Stomach (tissue), 8 donors: ENCODE measurements at regions not wholly inside any gene's neighbourhood (a gene's known extent, or its start where the extent isn't known, plus 50 kb on each side); places are given as distances from the start of the nearest gene placed in this dataset.

ENCODE experiments used
- DNase-seq, 2 donors: peaks; one replicate each; pipeline versions ENCODE4 v3.0.0 to v3.0.0-alpha.2; 2013 to 2019
- H3K27ac ChIP-seq, 5 donors: fragments of 200-600 bp in 4 of 5; sonication (generic) in 4 of 5; one replicate each; pipeline ENCODE4 v1.5.1; 2013 to 2019; ENCODE audit warnings: mild to moderate bottlenecking in 1 of 5, moderate library complexity in 1 of 5
- H3K27me3 ChIP-seq, 3 donors: fragments of 200-600 bp; sonication (generic); one replicate each; pipeline ENCODE4 v1.5.1; 2017 to 2019; ENCODE audit warnings: mixed run types in 1 of 3
- H3K36me3 ChIP-seq, 4 donors: fragments of 200-600 bp; sonication (generic); 1 replicate in 3 of 4; 2 replicates in 1 of 4; pipeline ENCODE4 v1.5.1; 2016 to 2019
- H3K4me1 ChIP-seq, 4 donors: fragments of 200-600 bp; sonication (generic); one replicate each; pipeline ENCODE4 v1.5.1; 2016 to 2019
- H3K4me3 ChIP-seq, 4 donors: fragments of 200-600 bp; sonication (generic) in 3 of 4; one replicate each; pipeline ENCODE4 v1.5.1; 2016 to 2019; ENCODE audit warnings: mild to moderate bottlenecking in 1 of 4
- H3K9me3 ChIP-seq, 4 donors: fragments of 200-600 bp; sonication (generic); one replicate each; pipeline ENCODE4 v1.5.1; 2016 to 2019
- CTCF ChIP-seq, 7 experiments: fragments of 450-650 bp in 4 of 7; fragments of 200-600 bp in 3 of 7; sonication (generic) in 3 of 7; IDR thresholded peaks; one replicate each; pipeline ENCODE4 v1.5.1; 2016 to 2019; ENCODE audit warnings: antibody characterized with exemption in 7 of 7, control low read depth in 2 of 7, mild to moderate bottlenecking in 1 of 7
- EP300 ChIP-seq: sonication (generic); formaldehyde crosslinking; IDR thresholded peaks from one replicate; pipeline ENCODE4 v1.6.1; 2017; ENCODE audit warnings: antibody characterized with exemption
- POLR2A ChIP-seq, 4 donors: fragments of 450-650 bp; IDR thresholded peaks; one replicate each; pipeline ENCODE4 v1.6.1; 2016; ENCODE audit warnings: antibody characterized with exemption in 4 of 4, control low read depth in 2 of 4, mild to moderate bottlenecking in 1 of 4, moderate library complexity in 1 of 4
- POLR2AphosphoS5 ChIP-seq, 3 donors: sonication (generic); formaldehyde crosslinking; IDR thresholded peaks; one replicate each; pipeline ENCODE4 v1.6.1; 2016; ENCODE audit warnings: antibody characterized with exemption in 3 of 3
- WGBS, 5 donors: extraction: QIAGEN DNeasy Blood & Tissue Kit in 3 of 5; methylation state at CpG; one replicate each; pipeline versions ENCODE4 v1.1.5 to v1.1.7; 2013 to 2018; 5-methylcytosine and 5-hydroxymethylcytosine counted together
- intact Hi-C: fragments of 100-400 bp; cut with DNase I; formaldehyde crosslinking; loops from one replicate; pipeline ENCODE4 v1.15.1; 2023; ENCODE audit warnings: low total_unique reads
- donor health status: healthy with polysubstance abuse.
- donor health status: Bipolar disorder and iron deficiency.
- donor health status: healthy.

GRCh38 chr16:5379954-5380353 is 282.4 kb upstream of the EEF2KMT start:
- 74 to 82% (median 80%) methylated on average over 10 of the region's 10 CpGs for WGBS, 5 donors
- Histone ChIP-seq H3K4me1 (no peaks in the 10 kb centered on the region), H3K36me3 (no peaks in the 10 kb centered on the region), H3K9me3 (peaks cover 0 to 14% (median 10%) of the 10 kb centered on the region in 4 donors), H3K4me3 (no peak overlapping the region), H3K27ac (no peak overlapping the region), H3K27me3 (peaks cover 0 to 28% (median 0%) of the 10 kb centered on the region in 3 donors)
- TF ChIP-seq CTCF (IDR thresholded peaks at IDR 0.05) (no peak), POLR2A (IDR thresholded peaks at IDR 0.05) (no peak), EP300 (no peak), POLR2AphosphoS5 (IDR thresholded peaks at IDR 0.05) (no peak)
- intact Hi-C loops: no loop called here
- no peak for DNase-seq

- intact Hi-C loops: no loop called here
- DNase-seq: no peak
- Histone ChIP-seq H3K27ac (no peak overlapping the region), H3K9me3 (peaks cover 0 to 14% (median 8%) of the 10 kb centered on the region in 4 donors), H3K36me3 (no peaks in the 10 kb centered on the region), H3K27me3 (peaks cover 0 to 37% (median 0%) of the 10 kb centered on the region in 3 donors), H3K4me1 (no peaks in the 10 kb centered on the region), H3K4me3 (no peak overlapping the region)
- 69 to 81% (median 78%) methylated on average over 4 of the region's 4 CpGs for WGBS, 5 donors
- no peak for TF ChIP-seq CTCF (IDR thresholded peaks at IDR 0.05)
- no peak for TF ChIP-seq POLR2A (IDR thresholded peaks at IDR 0.05)
- TF ChIP-seq EP300: no peak
These were observed 280.9 kb upstream of the EEF2KMT start for GRCh38 chr16:5378531-5378930.

GRCh38 chr16:5377280-5377898 is 279.8 kb upstream of the EEF2KMT start:
- no peak for DNase-seq
- Histone ChIP-seq H3K27ac (no peak overlapping the region), H3K4me1 (no peaks in the 10 kb centered on the region), H3K27me3 (peaks cover 0 to 41% (median 0%) of the 10 kb centered on the region in 3 donors), H3K4me3 (no peak overlapping the region), H3K36me3 (no peaks in the 10 kb centered on the region), H3K9me3 (peaks cover 0 to 5% (median 0%) of the 10 kb centered on the region in 4 donors)
- intact Hi-C loops: no loop called here
- 40 to 51% (median 47%) methylated on average over 10 of the region's 10 CpGs for WGBS, 5 donors
- TF ChIP-seq POLR2A (IDR thresholded peaks at IDR 0.05): no peak
- TF ChIP-seq CTCF (IDR thresholded peaks at IDR 0.05): no peak
- no peak for TF ChIP-seq POLR2AphosphoS5 (IDR thresholded peaks at IDR 0.05)
- no peak for TF ChIP-seq EP300

- Histone ChIP-seq H3K4me1 (no peaks in the 10 kb centered on the region), H3K4me3 (no peak overlapping the region), H3K27me3 (peaks cover 0 to 43% (median 0%) of the 10 kb centered on the region in 3 donors), H3K9me3 (peaks cover 0 to 5% (median 0%) of the 10 kb centered on the region in 4 donors), H3K36me3 (no peaks in the 10 kb centered on the region), H3K27ac (no peak overlapping the region)
- DNase-seq: no peak
- intact Hi-C loops: no loop called here
- WGBS, 5 donors: 60 to 74% (median 69%) methylated on average over 4 of the region's 4 CpGs
- TF ChIP-seq POLR2AphosphoS5 (IDR thresholded peaks at IDR 0.05) (no peak), EP300 (no peak), POLR2A (IDR thresholded peaks at IDR 0.05) (no peak), CTCF (IDR thresholded peaks at IDR 0.05) (no peak)
These were observed 276.6 kb upstream of the EEF2KMT start for GRCh38 chr16:5374184-5374583.
